Natural killer cell (primary cell): ENCODE measurements at regions not wholly inside any gene's neighbourhood (a gene's known extent, or its start where the extent isn't known, plus 50 kb on each side); places are given as distances from the start of the nearest gene placed in this dataset.

Experiments
- ATAC-seq, 3 donors: fragments of 150-1000 bp in 2 of 3; fragments of 200-7000 bp in 1 of 3; cut with Tn5 transposase; 1 replicate in 1 of 3; 2 replicates in 2 of 3; pipeline ENCODE4 v1.10.0; 2021; ENCODE audit warnings: mild to moderate bottlenecking in 2 of 3, moderate library complexity in 2 of 3
- DNase-seq, 2 donors: peaks; one replicate each; pipeline versions ENCODE4 v3.0.0 to v3.0.0-alpha.2; 2013 to 2021; ENCODE audit warnings: mixed read lengths in 1 of 2
- H3K27ac ChIP-seq: one replicate; pipeline ENCODE4 v1.5.1; 2013; ENCODE audit warnings: mild to moderate bottlenecking, low read length
- H3K27me3 ChIP-seq: one replicate; pipeline ENCODE4 v1.6.1; 2013; ENCODE audit warnings: low read length; ENCODE audit not compliant: control insufficient read depth, insufficient read depth
- H3K36me3 ChIP-seq: one replicate; pipeline ENCODE4 v1.6.1; 2013; ENCODE audit warnings: low read length; ENCODE audit not compliant: control insufficient read depth, insufficient read depth
- H3K4me1 ChIP-seq: one replicate; pipeline ENCODE4 v1.6.1; 2013; ENCODE audit warnings: low read length; ENCODE audit not compliant: control insufficient read depth, insufficient read depth
- H3K4me3 ChIP-seq: one replicate; pipeline ENCODE4 v1.5.1; 2013; ENCODE audit warnings: low read length
- H3K9me3 ChIP-seq: one replicate; pipeline ENCODE4 v1.6.1; 2013; ENCODE audit warnings: low read length; ENCODE audit not compliant: control insufficient read depth, insufficient read depth
- H3K27ac Mint-ChIP-seq, 2 donors: one replicate each; pipeline ENCODE4 v1.8.0; 2022; ENCODE audit warnings: mild to moderate bottlenecking in 2 of 2, mixed read lengths in 2 of 2, moderate library complexity in 1 of 2
- H3K27me3 Mint-ChIP-seq, 2 donors: one replicate each; pipeline ENCODE4 v1.8.0; 2022; ENCODE audit warnings: low read depth in 2 of 2, mixed read lengths in 2 of 2
- H3K36me3 Mint-ChIP-seq: one replicate; pipeline ENCODE4 v1.8.0; 2022; ENCODE audit warnings: mixed read lengths
- H3K4me1 Mint-ChIP-seq, 2 donors: one replicate each; pipeline ENCODE4 v1.8.0; 2022; ENCODE audit warnings: mixed read lengths in 2 of 2
- H3K4me3 Mint-ChIP-seq: one replicate; pipeline ENCODE4 v1.8.0; 2022; ENCODE audit warnings: mild to moderate bottlenecking, moderate library complexity, mixed read lengths
- H3K9me3 Mint-ChIP-seq, 2 donors: one replicate each; pipeline ENCODE4 v1.8.0; 2022; ENCODE audit warnings: mixed read lengths in 2 of 2
- WGBS: methylation state at CpG from one replicate; pipeline ENCODE4 v1.1.7; 2013; ENCODE audit warnings: missing lambda C conversion rate; ENCODE audit not compliant: insufficient coverage; 5-methylcytosine and 5-hydroxymethylcytosine counted together
- intact Hi-C: fragments of 100-400 bp; cut with micrococcal nuclease; formaldehyde crosslinking; loops from one replicate; pipeline ENCODE4 v1.14.2; 2022
- TF ChIP-seq, protein P1 (sequence below): fragments of 200-600 bp; IDR thresholded peaks from one replicate; pipeline ENCODE4 v1.8.0; 2022; ENCODE audit warnings: antibody characterized with exemption

- DNase-seq, result no peak
- Mint-ChIP-seq H3K36me3 (no peaks in the 10 kb centered on the region), H3K27ac (no peak overlapping the region), H3K4me3 (no peak overlapping the region), H3K9me3 (no peaks in the 10 kb centered on the region), H3K4me1 (no peaks in the 10 kb centered on the region), H3K27me3 (peaks cover 0 to 4% of the 10 kb centered on the region in 2 donors)
- H3K4me1 ChIP-seq, result no peaks in the 10 kb centered on the region
- intact Hi-C loops, result no loop called here
- TF ChIP-seq, protein P1, sequence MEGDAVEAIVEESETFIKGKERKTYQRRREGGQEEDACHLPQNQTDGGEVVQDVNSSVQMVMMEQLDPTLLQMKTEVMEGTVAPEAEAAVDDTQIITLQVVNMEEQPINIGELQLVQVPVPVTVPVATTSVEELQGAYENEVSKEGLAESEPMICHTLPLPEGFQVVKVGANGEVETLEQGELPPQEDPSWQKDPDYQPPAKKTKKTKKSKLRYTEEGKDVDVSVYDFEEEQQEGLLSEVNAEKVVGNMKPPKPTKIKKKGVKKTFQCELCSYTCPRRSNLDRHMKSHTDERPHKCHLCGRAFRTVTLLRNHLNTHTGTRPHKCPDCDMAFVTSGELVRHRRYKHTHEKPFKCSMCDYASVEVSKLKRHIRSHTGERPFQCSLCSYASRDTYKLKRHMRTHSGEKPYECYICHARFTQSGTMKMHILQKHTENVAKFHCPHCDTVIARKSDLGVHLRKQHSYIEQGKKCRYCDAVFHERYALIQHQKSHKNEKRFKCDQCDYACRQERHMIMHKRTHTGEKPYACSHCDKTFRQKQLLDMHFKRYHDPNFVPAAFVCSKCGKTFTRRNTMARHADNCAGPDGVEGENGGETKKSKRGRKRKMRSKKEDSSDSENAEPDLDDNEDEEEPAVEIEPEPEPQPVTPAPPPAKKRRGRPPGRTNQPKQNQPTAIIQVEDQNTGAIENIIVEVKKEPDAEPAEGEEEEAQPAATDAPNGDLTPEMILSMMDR, result no peak
- H3K9me3 ChIP-seq, result no peaks in the 10 kb centered on the region
- no peak overlapping the region for H3K27ac ChIP-seq
- no peaks in the 10 kb centered on the region for H3K27me3 ChIP-seq
- no peak overlapping the region for H3K4me3 ChIP-seq
- no peak for ATAC-seq
- WGBS, result 63% methylated on average over 17 of the region's 17 CpGs
- no peaks in the 10 kb centered on the region for H3K36me3 ChIP-seq
Observed at GRCh38 chr18:78246588-78246987, 733.0 kb upstream of the SALL3 start.

DNA sequence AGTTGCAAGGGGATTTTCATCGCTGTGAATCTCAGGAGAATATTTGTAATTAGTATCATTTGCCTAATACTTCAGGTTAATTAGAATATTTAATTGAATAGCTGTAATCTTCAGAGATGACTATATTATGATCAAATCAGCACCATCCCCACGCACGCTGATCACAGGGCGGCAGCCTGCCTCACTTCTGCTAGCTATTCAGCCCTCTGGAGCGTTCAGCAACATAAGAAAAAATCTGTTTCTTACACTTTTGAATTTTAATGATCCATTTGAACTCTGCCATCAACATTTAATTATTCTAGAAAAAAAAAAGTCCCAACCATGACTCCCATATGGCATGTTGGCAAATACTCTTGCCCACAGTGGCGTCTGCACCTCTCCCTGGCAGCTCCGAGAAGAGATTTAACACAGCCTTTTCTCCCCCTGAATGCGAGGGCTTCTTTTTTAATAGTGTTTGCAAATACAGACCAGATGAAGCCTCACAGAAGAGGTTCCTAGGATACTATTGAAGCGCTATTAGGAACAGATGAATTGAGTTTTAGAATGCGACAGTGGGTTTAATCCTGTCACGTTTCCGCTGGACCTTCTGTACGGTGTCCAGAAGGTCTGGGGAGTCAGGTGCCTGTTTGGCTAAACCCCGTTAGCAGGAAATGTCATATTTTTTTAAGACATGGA, 731.9 kb upstream of the SALL3 start:
- no peak for DNase-seq
- Mint-ChIP-seq H3K27ac (no peak overlapping the region), H3K9me3 (no peaks in the 10 kb centered on the region)

DNA sequence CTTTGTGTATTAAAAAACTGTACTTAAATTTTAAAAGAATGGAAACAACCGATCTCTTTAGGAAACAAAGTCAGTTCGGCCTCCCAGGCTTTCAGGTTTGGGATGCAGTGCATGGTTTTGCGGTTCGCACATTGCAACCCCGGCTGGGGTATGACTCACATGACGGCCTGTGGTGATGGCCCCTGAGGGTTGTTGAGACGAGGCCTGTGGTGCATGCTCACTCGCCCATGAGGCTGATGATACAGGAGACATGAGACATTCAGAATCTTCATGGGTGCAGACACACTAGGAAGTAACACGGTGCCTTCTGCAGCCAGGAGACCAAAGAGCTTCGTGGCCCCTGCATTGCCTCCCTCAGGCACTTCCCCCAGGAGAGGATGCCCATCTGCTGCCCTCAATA, 724.6 kb upstream of the SALL3 start:
- intact Hi-C loops, result no loop called here
- no peaks in the 10 kb centered on the region for H3K36me3 ChIP-seq
- ATAC-seq (no peak), DNase-seq (no peak)
- no peak overlapping the region for H3K27ac Mint-ChIP-seq
- H3K4me3 Mint-ChIP-seq, result no peak overlapping the region
- H3K27me3 ChIP-seq, result no peaks in the 10 kb centered on the region
- no peaks in the 10 kb centered on the region for H3K9me3 Mint-ChIP-seq
- WGBS, result 92% methylated on average over 10 of the region's 10 CpGs
- no peaks in the 10 kb centered on the region for H3K4me1 ChIP-seq
- TF ChIP-seq, protein P1, result no peak
- H3K27ac ChIP-seq, result no peak overlapping the region
- H3K36me3 Mint-ChIP-seq, result no peaks in the 10 kb centered on the region
- H3K27me3 Mint-ChIP-seq, result no peaks in the 10 kb centered on the region
- H3K4me3 ChIP-seq, result no peak overlapping the region
- H3K9me3 ChIP-seq, result no peaks in the 10 kb centered on the region
- H3K4me1 Mint-ChIP-seq, result no peaks in the 10 kb centered on the region

More for the DNA sequence above, 731.9 kb upstream of the SALL3 start:
- no peak for ATAC-seq
- no peaks in the 10 kb centered on the region for H3K27me3 ChIP-seq
- WGBS, result 87% methylated on average over 13 of the region's 14 CpGs
- H3K9me3 ChIP-seq, result no peaks in the 10 kb centered on the region
- H3K27ac ChIP-seq, result no peak overlapping the region
- intact Hi-C loops, result no loop called here
- Mint-ChIP-seq H3K4me3 (no peak overlapping the region), H3K27me3 (peaks cover 0 to 4% of the 10 kb centered on the region in 2 donors), H3K4me1 (no peaks in the 10 kb centered on the region), H3K36me3 (no peaks in the 10 kb centered on the region)
- H3K36me3 ChIP-seq, result no peaks in the 10 kb centered on the region
- TF ChIP-seq, protein P1, result no peak
- no peak overlapping the region for H3K4me3 ChIP-seq
- no peaks in the 10 kb centered on the region for H3K4me1 ChIP-seq
